ENCODE measurements at regions not wholly inside any gene's neighbourhood (a gene's known extent, or its start where the extent isn't known, plus 50 kb on each side); places are given as distances from the start of the nearest gene placed in this dataset.

GRCh38 chr2:172232708-172233396, 130.2 kb upstream of the DLX2 start:
- DNase-seq = no peak

- no peak for DNase-seq
Measured at GRCh38 chr2:172233987-172234715, 131.5 kb upstream of the DLX2 start.

GRCh38 chr2:172234716-172235691, 132.3 kb upstream of the DLX2 start:
- DNase-seq = peak; percentile 90

GRCh38 chr2:172239944-172240590, 137.4 kb upstream of the DLX2 start:
- no peak for DNase-seq

- no peak for DNase-seq
Measured at GRCh38 chr2:172241222-172241621, 138.5 kb upstream of the DLX2 start.

GRCh38 chr2:172242471-172242870, 139.8 kb upstream of the DLX2 start:
- DNase-seq = no peak

- no peak for DNase-seq
Measured at GRCh38 chr2:172242961-172243360, 140.3 kb upstream of the DLX2 start.

GRCh38 chr2:172244419-172245130, 141.9 kb upstream of the DLX2 start:
- DNase-seq = no peak

- DNase-seq = peak; percentile 35
Measured at GRCh38 chr2:172246649-172247048, 143.9 kb upstream of the DLX2 start.

- DNase-seq = no peak
Measured at GRCh38 chr2:172247203-172247602, 144.5 kb upstream of the DLX2 start.

GRCh38 chr2:172248381-172248780, 145.7 kb upstream of the DLX2 start:
- no peak for DNase-seq

- no peak for DNase-seq
Measured at GRCh38 chr2:172248785-172249187, 146.1 kb upstream of the DLX2 start.

GRCh38 chr2:172249334-172249733, 146.6 kb upstream of the DLX2 start:
- no peak for DNase-seq

- DNase-seq = no peak
Measured at GRCh38 chr2:172249986-172250385, 147.3 kb upstream of the DLX2 start.

- DNase-seq = no peak
Measured at GRCh38 chr2:172251231-172251630, 148.5 kb upstream of the DLX2 start.

GRCh38 chr2:172252154-172252553, 149.5 kb upstream of the DLX2 start:
- no peak for DNase-seq

GRCh38 chr2:172253190-172254052, 150.7 kb upstream of the DLX2 start:
- DNase-seq = peak; percentile 50

GRCh38 chr2:172256886-172257285, 154.2 kb upstream of the DLX2 start:
- DNase-seq = no peak

GRCh38 chr2:172259827-172260226, 157.1 kb upstream of the DLX2 start:
- no peak for DNase-seq

- DNase-seq = no peak
Measured at GRCh38 chr2:172260336-172260735, 157.6 kb upstream of the DLX2 start.

- no peak for DNase-seq
Measured at GRCh38 chr2:172261292-172261691, 158.6 kb upstream of the DLX2 start.
